ENCODE measurements at regions not wholly inside any gene's neighbourhood (a gene's known extent, or its start where the extent isn't known, plus 50 kb on each side); places are given as distances from the start of the nearest gene placed in this dataset.

DNA sequence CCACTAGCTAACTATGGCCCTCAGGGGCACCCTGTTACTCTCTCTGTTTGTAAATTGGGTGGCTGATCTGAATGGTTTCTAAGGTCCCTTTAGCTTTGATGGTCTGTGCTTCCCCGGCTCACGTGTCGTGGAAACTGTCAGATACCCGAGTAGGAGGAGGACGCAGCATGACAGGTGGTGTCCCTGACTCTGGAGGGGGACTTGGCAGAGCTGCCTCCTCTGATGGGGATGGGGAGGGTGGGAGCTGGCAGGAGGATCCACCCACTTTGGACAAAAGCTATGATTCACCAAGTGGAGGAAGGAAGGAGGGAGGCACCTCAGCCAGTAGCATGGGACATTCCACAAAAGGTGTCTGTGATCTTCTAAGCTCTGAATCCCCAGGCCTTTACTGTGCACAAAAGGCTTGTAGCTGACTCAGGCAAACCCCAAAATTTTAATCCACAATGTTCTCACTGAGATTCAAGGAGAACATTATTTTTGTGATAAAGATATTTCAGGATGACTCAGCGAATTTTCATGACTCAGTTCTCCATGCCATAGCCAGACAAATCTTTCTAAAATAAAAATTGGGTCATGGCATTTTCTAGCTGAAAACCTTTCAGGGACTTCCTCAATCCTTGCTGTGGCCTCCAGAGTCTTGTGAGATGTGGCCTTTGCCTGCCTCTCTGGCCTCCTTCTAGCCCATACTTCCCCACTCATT lies 131.0 kb upstream of the BRINP1 start:
- CTCF ChIA-PET: no interaction called here
- no peak overlapping the region for H3K27ac Mint-ChIP-seq
- H3K4me1 Mint-ChIP-seq: no peaks in the 10 kb centered on the region
- H3K9me3 Mint-ChIP-seq: no peaks in the 10 kb centered on the region; the same call in 1 of the 2 replicates
- no peak overlapping the region for H3K4me3 Mint-ChIP-seq
- DNase-seq (ENCODE audit: low spot score) (no peak), ATAC-seq (no peak)
- TF ChIP-seq PRRX2 (CRISPR knock-in tag; IDR thresholded peaks at IDR 0.05): no peak
- no peak for TF ChIP-seq MYBL2 (CRISPR knock-in tag; IDR thresholded peaks at IDR 0.05)
- TF ChIP-seq, protein P1, sequence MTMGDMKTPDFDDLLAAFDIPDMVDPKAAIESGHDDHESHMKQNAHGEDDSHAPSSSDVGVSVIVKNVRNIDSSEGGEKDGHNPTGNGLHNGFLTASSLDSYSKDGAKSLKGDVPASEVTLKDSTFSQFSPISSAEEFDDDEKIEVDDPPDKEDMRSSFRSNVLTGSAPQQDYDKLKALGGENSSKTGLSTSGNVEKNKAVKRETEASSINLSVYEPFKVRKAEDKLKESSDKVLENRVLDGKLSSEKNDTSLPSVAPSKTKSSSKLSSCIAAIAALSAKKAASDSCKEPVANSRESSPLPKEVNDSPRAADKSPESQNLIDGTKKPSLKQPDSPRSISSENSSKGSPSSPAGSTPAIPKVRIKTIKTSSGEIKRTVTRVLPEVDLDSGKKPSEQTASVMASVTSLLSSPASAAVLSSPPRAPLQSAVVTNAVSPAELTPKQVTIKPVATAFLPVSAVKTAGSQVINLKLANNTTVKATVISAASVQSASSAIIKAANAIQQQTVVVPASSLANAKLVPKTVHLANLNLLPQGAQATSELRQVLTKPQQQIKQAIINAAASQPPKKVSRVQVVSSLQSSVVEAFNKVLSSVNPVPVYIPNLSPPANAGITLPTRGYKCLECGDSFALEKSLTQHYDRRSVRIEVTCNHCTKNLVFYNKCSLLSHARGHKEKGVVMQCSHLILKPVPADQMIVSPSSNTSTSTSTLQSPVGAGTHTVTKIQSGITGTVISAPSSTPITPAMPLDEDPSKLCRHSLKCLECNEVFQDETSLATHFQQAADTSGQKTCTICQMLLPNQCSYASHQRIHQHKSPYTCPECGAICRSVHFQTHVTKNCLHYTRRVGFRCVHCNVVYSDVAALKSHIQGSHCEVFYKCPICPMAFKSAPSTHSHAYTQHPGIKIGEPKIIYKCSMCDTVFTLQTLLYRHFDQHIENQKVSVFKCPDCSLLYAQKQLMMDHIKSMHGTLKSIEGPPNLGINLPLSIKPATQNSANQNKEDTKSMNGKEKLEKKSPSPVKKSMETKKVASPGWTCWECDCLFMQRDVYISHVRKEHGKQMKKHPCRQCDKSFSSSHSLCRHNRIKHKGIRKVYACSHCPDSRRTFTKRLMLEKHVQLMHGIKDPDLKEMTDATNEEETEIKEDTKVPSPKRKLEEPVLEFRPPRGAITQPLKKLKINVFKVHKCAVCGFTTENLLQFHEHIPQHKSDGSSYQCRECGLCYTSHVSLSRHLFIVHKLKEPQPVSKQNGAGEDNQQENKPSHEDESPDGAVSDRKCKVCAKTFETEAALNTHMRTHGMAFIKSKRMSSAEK (CRISPR knock-in tag; IDR thresholded peaks at IDR 0.05; ENCODE audit: borderline replicate concordance): no peak
- no peak for TF ChIP-seq ELF4 (CRISPR knock-in tag; IDR thresholded peaks at IDR 0.05; ENCODE audit: low read depth)
- TF ChIP-seq, protein P2, sequence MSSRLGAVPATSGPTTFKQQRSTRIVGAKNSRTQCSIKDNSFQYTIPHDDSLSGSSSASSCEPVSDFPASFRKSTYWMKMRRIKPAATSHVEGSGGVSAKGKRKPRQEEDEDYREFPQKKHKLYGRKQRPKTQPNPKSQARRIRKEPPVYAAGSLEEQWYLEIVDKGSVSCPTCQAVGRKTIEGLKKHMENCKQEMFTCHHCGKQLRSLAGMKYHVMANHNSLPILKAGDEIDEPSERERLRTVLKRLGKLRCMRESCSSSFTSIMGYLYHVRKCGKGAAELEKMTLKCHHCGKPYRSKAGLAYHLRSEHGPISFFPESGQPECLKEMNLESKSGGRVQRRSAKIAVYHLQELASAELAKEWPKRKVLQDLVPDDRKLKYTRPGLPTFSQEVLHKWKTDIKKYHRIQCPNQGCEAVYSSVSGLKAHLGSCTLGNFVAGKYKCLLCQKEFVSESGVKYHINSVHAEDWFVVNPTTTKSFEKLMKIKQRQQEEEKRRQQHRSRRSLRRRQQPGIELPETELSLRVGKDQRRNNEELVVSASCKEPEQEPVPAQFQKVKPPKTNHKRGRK (CRISPR knock-in tag; IDR thresholded peaks at IDR 0.05; ENCODE audit: borderline replicate concordance): no peak
- no peak for TF ChIP-seq SP1 (CRISPR knock-in tag; conservative IDR thresholded peaks at IDR 0.05)
- TF ChIP-seq, protein P3, sequence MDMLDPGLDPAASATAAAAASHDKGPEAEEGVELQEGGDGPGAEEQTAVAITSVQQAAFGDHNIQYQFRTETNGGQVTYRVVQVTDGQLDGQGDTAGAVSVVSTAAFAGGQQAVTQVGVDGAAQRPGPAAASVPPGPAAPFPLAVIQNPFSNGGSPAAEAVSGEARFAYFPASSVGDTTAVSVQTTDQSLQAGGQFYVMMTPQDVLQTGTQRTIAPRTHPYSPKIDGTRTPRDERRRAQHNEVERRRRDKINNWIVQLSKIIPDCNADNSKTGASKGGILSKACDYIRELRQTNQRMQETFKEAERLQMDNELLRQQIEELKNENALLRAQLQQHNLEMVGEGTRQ (CRISPR knock-in tag; IDR thresholded peaks at IDR 0.05): no peak
- TF ChIP-seq SOX15 (CRISPR knock-in tag; IDR thresholded peaks at IDR 0.05): no peak
- no peak for TF ChIP-seq ZNF219 (CRISPR knock-in tag; IDR thresholded peaks at IDR 0.05; ENCODE audit: borderline replicate concordance)
- TF ChIP-seq IRF2 (CRISPR knock-in tag; IDR thresholded peaks at IDR 0.05; ENCODE audit: borderline replicate concordance, low read depth): no peak
- no peak for TF ChIP-seq ETV6 (CRISPR knock-in tag; IDR thresholded peaks at IDR 0.05)
- no peak for TF ChIP-seq FOXK1 (CRISPR knock-in tag; IDR thresholded peaks at IDR 0.05)
- no peak for TF ChIP-seq ZNF423 (CRISPR knock-in tag; IDR thresholded peaks at IDR 0.05)
- no peak for TF ChIP-seq FOXP1 (CRISPR knock-in tag; IDR thresholded peaks at IDR 0.05; ENCODE audit: borderline replicate concordance)
- TF ChIP-seq TEAD1 (CRISPR knock-in tag; IDR thresholded peaks at IDR 0.05): no peak
- TF ChIP-seq CBFB (CRISPR knock-in tag; IDR thresholded peaks at IDR 0.05; ENCODE audit: low read depth): no peak
- no peak for TF ChIP-seq ZNF396 (CRISPR knock-in tag; IDR thresholded peaks at IDR 0.05; ENCODE audit: borderline replicate concordance)
- no peak for TF ChIP-seq ZNF671 (CRISPR knock-in tag; IDR thresholded peaks at IDR 0.05)
- TF ChIP-seq RELA (CRISPR knock-in tag; IDR thresholded peaks at IDR 0.05; ENCODE audit: borderline replicate concordance): no peak
- TF ChIP-seq ZNF263 (CRISPR knock-in tag; IDR thresholded peaks at IDR 0.05; ENCODE audit: low read depth): no peak
- no peaks in the 10 kb centered on the region for H3K36me3 Mint-ChIP-seq
- POLR2A ChIA-PET: no interaction called here
- H3K27me3 Mint-ChIP-seq (ENCODE audit: low read depth): no peaks in the 10 kb centered on the region; the same call in 1 of the 2 replicates
